Liver (tissue), 8 donors: ENCODE measurements at regions not wholly inside any gene's neighbourhood (a gene's known extent, or its start where the extent isn't known, plus 50 kb on each side); places are given as distances from the start of the nearest gene placed in this dataset.

Experiments used
- DNase-seq: peaks from one replicate; pipeline ENCODE4 v3.0.0-alpha.2; 2017; ENCODE audit warnings: low spot score
- H3K27ac ChIP-seq, 2 donors: one replicate each; pipeline ENCODE4 v1.7.0; 2013; ENCODE audit warnings: inconsistent platforms in 2 of 2, low read length in 2 of 2, control low read depth in 1 of 2, low read depth in 1 of 2, mild to moderate bottlenecking in 1 of 2
- H3K27me3 ChIP-seq, 4 donors: one replicate each; pipeline versions ENCODE4 v1.6.1 to v1.7.0; 2013; ENCODE audit warnings: low read length in 3 of 4, inconsistent platforms in 1 of 4, mild to moderate bottlenecking in 1 of 4, moderate library complexity in 1 of 4; ENCODE audit not compliant: control insufficient read depth in 4 of 4, insufficient read depth in 4 of 4
- H3K36me3 ChIP-seq, 4 donors: one replicate each; pipeline versions ENCODE4 v1.6.1 to v1.7.0; 2013; ENCODE audit warnings: low read length in 3 of 4, mild to moderate bottlenecking in 3 of 4, low read depth in 1 of 4, moderate library complexity in 1 of 4; ENCODE audit not compliant: control insufficient read depth in 4 of 4, insufficient read depth in 3 of 4
- H3K4me1 ChIP-seq, 4 donors: one replicate each; pipeline versions ENCODE4 v1.6.1 to v1.7.0; 2013; ENCODE audit warnings: low read length in 3 of 4, mild to moderate bottlenecking in 3 of 4, moderate library complexity in 1 of 4; ENCODE audit not compliant: control insufficient read depth in 4 of 4, insufficient read depth in 4 of 4
- H3K4me3 ChIP-seq, 3 donors: one replicate each; pipeline versions ENCODE4 v1.6.1 to v1.7.0; 2013; ENCODE audit warnings: low read length in 3 of 3, control low read depth in 1 of 3, low read depth in 1 of 3, mild to moderate bottlenecking in 1 of 3
- H3K9ac ChIP-seq, 2 donors: one replicate each; pipeline ENCODE4 v1.7.0; 2013; ENCODE audit warnings: low read length in 2 of 2, mild to moderate bottlenecking in 2 of 2, moderate library complexity in 2 of 2, control low read depth in 1 of 2, low read depth in 1 of 2
- H3K9me3 ChIP-seq, 4 donors: one replicate each; pipeline versions ENCODE4 v1.6.1 to v1.7.0; 2013; ENCODE audit warnings: low read length in 3 of 4; ENCODE audit not compliant: control insufficient read depth in 4 of 4
- EGR1 ChIP-seq, 2 donors: IDR thresholded peaks; 2 replicates each; pipeline ENCODE4 v1.6.1; 2016 to 2018; ENCODE audit warnings: antibody characterized with exemption in 2 of 2, low read depth in 2 of 2
- FOXA1 ChIP-seq: IDR thresholded peaks from 2 replicates; pipeline ENCODE4 v1.6.1; 2016; ENCODE audit warnings: antibody characterized with exemption
- GABPA ChIP-seq, 2 donors: IDR thresholded peaks in 1 of 2; conservative IDR thresholded peaks in 1 of 2; 2 replicates each; pipeline ENCODE4 v1.6.1; 2016; ENCODE audit warnings: antibody characterized with exemption in 2 of 2, mild to moderate bottlenecking in 1 of 2, moderate library complexity in 1 of 2
- HNF4A ChIP-seq, 2 donors: conservative IDR thresholded peaks; 2 replicates each; pipeline ENCODE4 v1.6.1; 2016; ENCODE audit warnings: antibody characterized with exemption in 2 of 2, mild to moderate bottlenecking in 2 of 2
- HNF4G ChIP-seq: IDR thresholded peaks from 2 replicates; pipeline ENCODE4 v1.6.1; 2016; ENCODE audit warnings: antibody characterized with exemption
- JUND ChIP-seq, 2 donors: IDR thresholded peaks; 2 replicates each; pipeline ENCODE4 v1.6.1; 2016; ENCODE audit warnings: antibody characterized with exemption in 2 of 2
- RAD21 ChIP-seq, 2 donors: IDR thresholded peaks; 2 replicates each; pipeline ENCODE4 v1.6.1; 2016; ENCODE audit warnings: antibody characterized with exemption in 2 of 2, mild to moderate bottlenecking in 2 of 2
- RXRA ChIP-seq, 2 donors: IDR thresholded peaks; 2 replicates each; pipeline ENCODE4 v1.6.1; 2017 to 2018; ENCODE audit warnings: antibody characterized with exemption in 2 of 2, mild to moderate bottlenecking in 1 of 2
- SP1 ChIP-seq: IDR thresholded peaks from 2 replicates; pipeline ENCODE4 v1.6.1; 2018; ENCODE audit warnings: antibody characterized with exemption, mild to moderate bottlenecking
- YY1 ChIP-seq: IDR thresholded peaks from 2 replicates; pipeline ENCODE4 v1.6.1; 2016; ENCODE audit warnings: antibody characterized with exemption, mild to moderate bottlenecking
- WGBS: extraction: QIAGEN DNeasy Blood & Tissue Kit; methylation state at CpG from one replicate; pipeline ENCODE4 v1.1.7; 2013; 5-methylcytosine and 5-hydroxymethylcytosine counted together
- TF ChIP-seq, protein P1 (sequence below): fragments of 150-350 bp; IDR thresholded peaks from 2 replicates; pipeline ENCODE4 v1.5.1; 2017; ENCODE audit warnings: improper control_type of control experiment, low read depth, low read length; ENCODE audit not compliant: missing input control
- TF ChIP-seq, protein P2 (sequence below): IDR thresholded peaks from 2 replicates; pipeline ENCODE4 v1.6.1; 2016; ENCODE audit warnings: antibody characterized with exemption
- TF ChIP-seq, protein P3 (sequence below): IDR thresholded peaks from 2 replicates; pipeline ENCODE4 v1.6.1; 2016; ENCODE audit warnings: antibody characterized with exemption
- TF ChIP-seq, protein P4 (sequence below): IDR thresholded peaks from 2 replicates; pipeline ENCODE4 v1.6.1; 2016; ENCODE audit warnings: antibody characterized with exemption
- donor health status: healthy.
- donor health status: healthy.
- donor health status: healthy.
- donor health status: healthy.
- donor health status: healthy.

DNA sequence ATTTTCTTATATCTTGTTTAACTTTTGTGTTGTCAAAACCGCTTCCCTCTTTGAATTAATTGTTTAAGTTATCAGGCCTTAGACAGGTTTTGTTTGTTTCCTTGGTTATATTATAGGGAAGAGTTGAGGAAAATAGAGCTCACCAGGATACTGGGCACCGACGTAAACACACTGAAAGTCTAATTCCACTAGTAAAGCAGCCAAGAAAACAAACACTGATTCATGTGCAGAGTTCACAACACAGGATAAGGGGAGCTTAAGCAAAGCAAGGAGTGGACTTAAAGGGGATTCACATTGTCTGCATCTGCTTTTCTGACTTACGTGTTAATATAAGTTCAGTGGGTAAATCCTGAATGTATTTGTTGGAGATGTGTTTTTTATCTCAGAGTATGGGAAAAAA, 139.0 kb upstream of the CDH6 start:
- H3K9me3 ChIP-seq: no peaks in the 10 kb centered on the region

DNA sequence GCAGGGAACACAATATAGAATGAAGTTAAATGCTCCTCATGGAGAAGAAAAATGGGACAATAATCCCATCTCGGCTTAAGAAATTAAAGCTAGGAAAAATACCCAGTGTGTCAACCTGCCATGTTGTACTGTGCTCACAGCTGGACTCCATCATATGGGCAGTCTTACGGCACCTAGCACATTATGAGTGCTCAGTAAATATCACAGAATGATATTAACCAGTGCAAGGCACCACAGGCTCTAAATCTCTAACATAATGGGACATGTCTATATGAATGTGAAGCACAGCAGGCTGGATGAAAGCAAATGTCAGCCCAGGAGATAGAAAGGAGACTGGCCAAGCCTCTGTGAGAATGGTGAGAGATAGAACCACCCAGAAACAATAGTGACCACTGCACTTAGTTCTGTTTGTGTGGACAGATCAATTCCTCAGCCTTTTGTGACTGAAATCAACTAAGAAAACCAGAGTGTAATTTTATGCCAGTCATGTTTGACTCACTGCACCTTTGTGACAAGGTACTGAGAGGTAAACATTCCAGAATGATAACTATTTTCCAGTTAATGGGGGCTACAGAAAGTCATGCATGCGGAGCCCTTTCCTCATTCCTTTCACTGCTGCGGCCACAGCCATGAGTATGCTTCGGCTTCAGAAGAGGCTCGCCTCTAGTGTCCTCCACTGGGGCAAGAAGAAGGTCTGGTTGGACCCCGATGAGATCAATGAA, 140.4 kb upstream of the CDH6 start:
- peaks cover 1 to 7% (median 3%) of the 10 kb centered on the region in 4 donors for H3K4me1 ChIP-seq
- TF ChIP-seq YY1 (no peak), RXRA (IDR thresholded peaks at IDR 0.05) (no peak), GABPA (IDR thresholded peaks at IDR 0.05 in 1 of 2, conservative IDR thresholded peaks at IDR 0.05 in 1 of 2) (no peak), SP1 (no peak), HNF4A (conservative IDR thresholded peaks at IDR 0.05) (no peak), RAD21 (IDR thresholded peaks at IDR 0.05) (no peak), FOXA1 (no peak)
- TF ChIP-seq, protein P1, sequence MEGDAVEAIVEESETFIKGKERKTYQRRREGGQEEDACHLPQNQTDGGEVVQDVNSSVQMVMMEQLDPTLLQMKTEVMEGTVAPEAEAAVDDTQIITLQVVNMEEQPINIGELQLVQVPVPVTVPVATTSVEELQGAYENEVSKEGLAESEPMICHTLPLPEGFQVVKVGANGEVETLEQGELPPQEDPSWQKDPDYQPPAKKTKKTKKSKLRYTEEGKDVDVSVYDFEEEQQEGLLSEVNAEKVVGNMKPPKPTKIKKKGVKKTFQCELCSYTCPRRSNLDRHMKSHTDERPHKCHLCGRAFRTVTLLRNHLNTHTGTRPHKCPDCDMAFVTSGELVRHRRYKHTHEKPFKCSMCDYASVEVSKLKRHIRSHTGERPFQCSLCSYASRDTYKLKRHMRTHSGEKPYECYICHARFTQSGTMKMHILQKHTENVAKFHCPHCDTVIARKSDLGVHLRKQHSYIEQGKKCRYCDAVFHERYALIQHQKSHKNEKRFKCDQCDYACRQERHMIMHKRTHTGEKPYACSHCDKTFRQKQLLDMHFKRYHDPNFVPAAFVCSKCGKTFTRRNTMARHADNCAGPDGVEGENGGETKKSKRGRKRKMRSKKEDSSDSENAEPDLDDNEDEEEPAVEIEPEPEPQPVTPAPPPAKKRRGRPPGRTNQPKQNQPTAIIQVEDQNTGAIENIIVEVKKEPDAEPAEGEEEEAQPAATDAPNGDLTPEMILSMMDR: no peak
- TF ChIP-seq, protein P2, sequence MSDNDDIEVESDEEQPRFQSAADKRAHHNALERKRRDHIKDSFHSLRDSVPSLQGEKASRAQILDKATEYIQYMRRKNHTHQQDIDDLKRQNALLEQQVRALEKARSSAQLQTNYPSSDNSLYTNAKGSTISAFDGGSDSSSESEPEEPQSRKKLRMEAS: no peak
- 89% methylated on average over 7 of the region's 7 CpGs for whole genome bisulfite sequencing
- no peak overlapping the region for H3K4me3 ChIP-seq
- H3K9me3 ChIP-seq: no peaks in the 10 kb centered on the region
- no peaks in the 10 kb centered on the region for H3K27me3 ChIP-seq
- DNase-seq: no peak
- no peak overlapping the region for H3K27ac ChIP-seq
- no peaks in the 10 kb centered on the region for H3K36me3 ChIP-seq
- H3K9ac ChIP-seq: no peak overlapping the region

More for the DNA sequence above, 139.0 kb upstream of the CDH6 start:
- no peak for DNase-seq
- Histone ChIP-seq H3K27ac (no peak overlapping the region), H3K9ac (no peak overlapping the region), H3K27me3 (no peaks in the 10 kb centered on the region), H3K4me3 (no peak overlapping the region), H3K4me1 (peaks cover 0 to 1% (median 0%) of the 10 kb centered on the region in 4 donors), H3K36me3 (no peaks in the 10 kb centered on the region)
- 41% methylated on average over 4 of the region's 4 CpGs for WGBS
- TF ChIP-seq EGR1 (IDR thresholded peaks at IDR 0.05; ENCODE audit: low read depth in 2 of 2) (no peak), HNF4G (no peak), RAD21 (IDR thresholded peaks at IDR 0.05) (no peak), FOXA1 (no peak)
- TF ChIP-seq, protein P3, sequence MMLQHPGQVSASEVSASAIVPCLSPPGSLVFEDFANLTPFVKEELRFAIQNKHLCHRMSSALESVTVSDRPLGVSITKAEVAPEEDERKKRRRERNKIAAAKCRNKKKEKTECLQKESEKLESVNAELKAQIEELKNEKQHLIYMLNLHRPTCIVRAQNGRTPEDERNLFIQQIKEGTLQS: no peak
- TF ChIP-seq, protein P1: no peak

DNA sequence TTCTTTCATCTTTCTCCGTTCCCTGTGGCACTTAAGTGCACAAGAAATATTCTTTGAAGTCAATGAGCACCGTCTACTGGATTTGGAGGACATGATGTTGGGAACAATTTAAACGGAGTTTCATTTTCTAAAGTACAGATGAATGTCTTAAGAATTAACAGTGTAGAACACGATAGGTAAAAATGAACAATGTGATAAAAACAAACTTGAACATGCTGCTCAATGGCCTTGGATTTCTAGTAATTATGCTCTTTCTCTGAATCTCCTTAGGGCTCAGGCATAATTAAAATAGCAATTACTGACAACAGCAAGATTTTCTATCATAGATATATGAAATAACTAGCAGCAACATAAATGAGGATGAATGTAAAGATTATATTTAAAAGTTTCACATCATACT, 142.2 kb upstream of the CDH6 start:
- TF ChIP-seq JUND (IDR thresholded peaks at IDR 0.05): no peak
- TF ChIP-seq, protein P4, sequence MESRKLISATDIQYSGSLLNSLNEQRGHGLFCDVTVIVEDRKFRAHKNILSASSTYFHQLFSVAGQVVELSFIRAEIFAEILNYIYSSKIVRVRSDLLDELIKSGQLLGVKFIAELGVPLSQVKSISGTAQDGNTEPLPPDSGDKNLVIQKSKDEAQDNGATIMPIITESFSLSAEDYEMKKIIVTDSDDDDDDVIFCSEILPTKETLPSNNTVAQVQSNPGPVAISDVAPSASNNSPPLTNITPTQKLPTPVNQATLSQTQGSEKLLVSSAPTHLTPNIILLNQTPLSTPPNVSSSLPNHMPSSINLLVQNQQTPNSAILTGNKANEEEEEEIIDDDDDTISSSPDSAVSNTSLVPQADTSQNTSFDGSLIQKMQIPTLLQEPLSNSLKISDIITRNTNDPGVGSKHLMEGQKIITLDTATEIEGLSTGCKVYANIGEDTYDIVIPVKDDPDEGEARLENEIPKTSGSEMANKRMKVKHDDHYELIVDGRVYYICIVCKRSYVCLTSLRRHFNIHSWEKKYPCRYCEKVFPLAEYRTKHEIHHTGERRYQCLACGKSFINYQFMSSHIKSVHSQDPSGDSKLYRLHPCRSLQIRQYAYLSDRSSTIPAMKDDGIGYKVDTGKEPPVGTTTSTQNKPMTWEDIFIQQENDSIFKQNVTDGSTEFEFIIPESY: no peak
- H3K4me3 ChIP-seq: no peak overlapping the region
- H3K27ac ChIP-seq: no peak overlapping the region
- no peak overlapping the region for H3K9ac ChIP-seq
- H3K36me3 ChIP-seq: no peaks in the 10 kb centered on the region
- H3K9me3 ChIP-seq: no peaks in the 10 kb centered on the region
- peaks cover 1 to 8% (median 3%) of the 10 kb centered on the region in 4 donors for H3K4me1 ChIP-seq
- H3K27me3 ChIP-seq: no peaks in the 10 kb centered on the region
- 86% methylated on average over 4 of the region's 4 CpGs for WGBS
- no peak for DNase-seq
